ENCODE measurements at regions not wholly inside any gene's neighbourhood (a gene's known extent, or its start where the extent isn't known, plus 50 kb on each side); places are given as distances from the start of the nearest gene placed in this dataset.

DNA sequence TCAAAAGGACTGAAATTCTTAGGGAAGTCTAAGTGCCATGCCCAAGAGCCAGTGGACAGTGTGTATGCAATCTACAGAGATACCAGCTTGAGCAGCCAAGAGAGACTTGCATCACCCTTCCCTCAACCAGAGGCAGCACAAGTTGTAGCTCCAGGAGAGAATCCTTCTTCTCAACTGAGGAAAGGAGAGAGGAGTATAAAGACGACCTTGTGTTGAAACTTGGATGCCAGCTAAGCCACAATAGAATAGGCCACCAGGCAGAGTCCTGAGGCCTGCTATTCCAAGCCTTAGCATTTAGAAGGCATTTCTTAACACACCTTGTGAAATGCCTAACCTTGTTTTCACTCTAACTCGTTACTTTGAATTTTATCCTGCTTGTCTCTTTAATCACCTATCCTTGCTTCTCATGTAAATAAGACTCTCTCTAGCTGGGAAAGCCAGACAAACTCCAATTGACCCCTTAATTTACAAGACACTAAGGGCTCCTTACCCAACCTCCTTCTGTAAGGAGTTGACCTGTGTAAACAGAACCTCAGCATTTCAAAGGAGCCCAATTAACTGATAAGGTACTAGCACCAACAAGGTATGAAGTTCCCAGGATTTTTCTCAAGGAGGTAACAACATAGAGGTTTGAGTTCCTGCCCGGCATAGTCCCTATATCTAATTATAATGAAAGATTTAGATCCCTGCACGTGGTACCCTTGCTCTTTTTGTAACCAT is 738.8 kb downstream of the AMY1C start:
- TF ChIP-seq, protein P1, sequence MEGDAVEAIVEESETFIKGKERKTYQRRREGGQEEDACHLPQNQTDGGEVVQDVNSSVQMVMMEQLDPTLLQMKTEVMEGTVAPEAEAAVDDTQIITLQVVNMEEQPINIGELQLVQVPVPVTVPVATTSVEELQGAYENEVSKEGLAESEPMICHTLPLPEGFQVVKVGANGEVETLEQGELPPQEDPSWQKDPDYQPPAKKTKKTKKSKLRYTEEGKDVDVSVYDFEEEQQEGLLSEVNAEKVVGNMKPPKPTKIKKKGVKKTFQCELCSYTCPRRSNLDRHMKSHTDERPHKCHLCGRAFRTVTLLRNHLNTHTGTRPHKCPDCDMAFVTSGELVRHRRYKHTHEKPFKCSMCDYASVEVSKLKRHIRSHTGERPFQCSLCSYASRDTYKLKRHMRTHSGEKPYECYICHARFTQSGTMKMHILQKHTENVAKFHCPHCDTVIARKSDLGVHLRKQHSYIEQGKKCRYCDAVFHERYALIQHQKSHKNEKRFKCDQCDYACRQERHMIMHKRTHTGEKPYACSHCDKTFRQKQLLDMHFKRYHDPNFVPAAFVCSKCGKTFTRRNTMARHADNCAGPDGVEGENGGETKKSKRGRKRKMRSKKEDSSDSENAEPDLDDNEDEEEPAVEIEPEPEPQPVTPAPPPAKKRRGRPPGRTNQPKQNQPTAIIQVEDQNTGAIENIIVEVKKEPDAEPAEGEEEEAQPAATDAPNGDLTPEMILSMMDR (CRISPR knock-in tag; IDR thresholded peaks at IDR 0.05): no peak
- TF ChIP-seq HOXA5 (CRISPR knock-in tag; IDR thresholded peaks at IDR 0.05) (no peak), POLR2A (IDR thresholded peaks at IDR 0.05; ENCODE audit: insufficient read depth in 1 of 2, low read depth in 2 of 2, low read length in 2 of 2) (no peak), ZNF703 (CRISPR knock-in tag; IDR thresholded peaks at IDR 0.05; ENCODE audit: borderline replicate concordance) (no peak), HOXA9 (CRISPR knock-in tag; IDR thresholded peaks at IDR 0.05; ENCODE audit: borderline replicate concordance) (no peak)
